ENCODE measurements at regions not wholly inside any gene's neighbourhood (a gene's known extent, or its start where the extent isn't known, plus 50 kb on each side); places are given as distances from the start of the nearest gene placed in this dataset.
"Not testable (repeated sequence)": the region's sequence is repeated elsewhere in the genome, so short reads cannot be mapped to it uniquely, and the experiment has no call there.

DNA sequence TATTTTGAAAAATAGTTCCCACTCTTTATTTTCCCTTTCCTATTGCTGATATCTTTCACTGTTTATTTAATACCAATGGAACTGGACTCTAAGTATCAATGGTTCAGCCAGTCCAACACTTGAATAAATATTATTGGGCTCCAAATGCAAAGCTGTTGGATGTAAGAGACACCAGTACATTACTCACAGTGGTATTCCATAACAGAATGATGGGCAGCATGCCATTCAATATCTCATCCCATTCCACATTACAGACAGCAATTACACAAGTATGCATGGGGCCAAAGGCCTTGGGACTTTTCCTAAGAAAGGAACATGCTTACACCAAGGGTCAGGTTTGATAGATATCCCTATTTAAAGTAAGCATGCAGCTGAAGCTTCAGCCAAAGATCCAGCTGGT lies 231.9 kb downstream of the RND3 start:
- H3K9me3 ChIP-seq (ENCODE audit: control insufficient read depth, insufficient read depth, low read depth, low read length), result no peaks in the 10 kb centered on the region
- TF ChIP-seq TCF7L2 (IDR thresholded peaks at IDR 0.05; ENCODE audit: low read depth, low read length) (no peak), POLR2AphosphoS5 (IDR thresholded peaks at IDR 0.05; ENCODE audit: low read depth, low read length) (no peak), CTCF (IDR thresholded peaks at IDR 0.05) (no peak), REST (IDR thresholded peaks at IDR 0.05; ENCODE audit: insufficient read depth in 1 of 2, low read depth in 2 of 2, low read length in 1 of 2) (no peak), SIN3A (IDR thresholded peaks at IDR 0.05; ENCODE audit: borderline replicate concordance, insufficient read depth, low read depth, low read length) (no peak)
- ChIA-PET CTCF (no interaction called here), POLR2A (no interaction called here)
- in situ Hi-C loops (cut with HindIII; ENCODE audit: low pct_unique_long_range_greater_than_20kb, low sequenced_read_pairs) (no loop called here), intact Hi-C loops (cut with micrococcal nuclease; ENCODE audit: unreplicated experiment) (no loop called here)
- no peak overlapping the region for H3K27ac ChIP-seq (ENCODE audit: low read length)
- H3K36me3 ChIP-seq (ENCODE audit: control insufficient read depth, insufficient read depth, low read length), result no peaks in the 10 kb centered on the region
- ATAC-seq, result no peak
- no TSS peak for BruUV-seq (replicated peaks)
- no peaks in the 10 kb centered on the region for H3K4me1 ChIP-seq (ENCODE audit: control insufficient read depth, insufficient read depth, low read length)
- DNase-seq (ENCODE audit: low read depth, low spot score), result no peak
- H3K4me3 ChIP-seq (ENCODE audit: low read depth in 2 of 2, low read length in 2 of 2), result no peak overlapping the region
- no peaks in the 10 kb centered on the region for H3K27me3 ChIP-seq (ENCODE audit: control insufficient read depth, insufficient read depth, low read length)

GRCh38 chr2:150249735-150250134 lies 237.7 kb downstream of the RND3 start:
- H3K36me3 ChIP-seq (ENCODE audit: control insufficient read depth, insufficient read depth, low read length); DNase-seq (ENCODE audit: low read depth, low spot score); H3K27me3 ChIP-seq (ENCODE audit: control insufficient read depth, insufficient read depth, low read length); ATAC-seq; H3K9me3 ChIP-seq (ENCODE audit: control insufficient read depth, insufficient read depth, low read depth, low read length); POLR2A ChIA-PET; BruUV-seq (replicated peaks); H3K27ac ChIP-seq (ENCODE audit: low read length); intact Hi-C loops (cut with micrococcal nuclease; ENCODE audit: unreplicated experiment); H3K4me3 ChIP-seq (ENCODE audit: low read depth in 2 of 2, low read length in 2 of 2); in situ Hi-C loops (cut with HindIII; ENCODE audit: low pct_unique_long_range_greater_than_20kb, low sequenced_read_pairs); CTCF ChIA-PET; H3K4me1 ChIP-seq (ENCODE audit: control insufficient read depth, insufficient read depth, low read length): not testable (repeated sequence)

DNA sequence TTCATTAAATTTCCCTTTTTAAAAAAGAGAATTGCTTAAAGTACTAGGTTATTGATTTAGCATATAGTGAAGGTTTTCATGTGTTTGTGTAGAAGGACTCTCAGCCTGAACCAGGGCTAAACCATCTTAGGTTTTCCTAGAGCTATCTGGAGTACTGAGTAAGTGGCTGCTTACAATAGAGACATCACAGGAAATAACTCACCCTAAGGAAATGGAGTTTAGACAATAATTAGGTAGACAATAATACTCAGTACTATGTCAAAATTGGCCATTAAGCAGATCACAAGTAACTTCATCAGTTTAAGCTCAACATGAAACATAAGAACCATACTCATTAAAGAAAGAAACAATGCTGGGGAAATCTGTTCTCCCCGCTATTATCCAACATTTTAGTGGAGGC lies 240.0 kb downstream of the RND3 start:
- no peak overlapping the region for H3K27ac ChIP-seq (ENCODE audit: low read length)
- no peak overlapping the region for H3K4me3 ChIP-seq (ENCODE audit: low read depth in 2 of 2, low read length in 2 of 2)
- no peaks in the 10 kb centered on the region for H3K36me3 ChIP-seq (ENCODE audit: control insufficient read depth, insufficient read depth, low read length)
- no peak for DNase-seq (ENCODE audit: low read depth, low spot score)
- no peaks in the 10 kb centered on the region; the same call in 1 of the 2 replicates for H3K9me3 ChIP-seq (ENCODE audit: control insufficient read depth, insufficient read depth, low read depth, low read length)
- no TSS peak for BruUV-seq (replicated peaks)
- no peak for ATAC-seq
- no peaks in the 10 kb centered on the region for H3K4me1 ChIP-seq (ENCODE audit: control insufficient read depth, insufficient read depth, low read length)
- H3K27me3 ChIP-seq (ENCODE audit: control insufficient read depth, insufficient read depth, low read length), result no peaks in the 10 kb centered on the region
- CTCF ChIA-PET, result interaction anchor here (0.5 kb wide), 1 partner anchor 170 kb away, joined by 4 read pairs; no protein-coding TSS in a partner anchor
- TF ChIP-seq TCF7L2 (IDR thresholded peaks at IDR 0.05; ENCODE audit: low read depth, low read length) (no peak), SIN3A (IDR thresholded peaks at IDR 0.05; ENCODE audit: borderline replicate concordance, insufficient read depth, low read depth, low read length) (no peak), CTCF (IDR thresholded peaks at IDR 0.05) (no peak), REST (IDR thresholded peaks at IDR 0.05; ENCODE audit: insufficient read depth in 1 of 2, low read depth in 2 of 2, low read length in 1 of 2) (no peak), POLR2AphosphoS5 (IDR thresholded peaks at IDR 0.05; ENCODE audit: low read depth, low read length) (no peak)
- POLR2A ChIA-PET, result no interaction called here
- intact Hi-C loops (cut with micrococcal nuclease; ENCODE audit: unreplicated experiment) (no loop called here), in situ Hi-C loops (cut with HindIII; ENCODE audit: low pct_unique_long_range_greater_than_20kb, low sequenced_read_pairs) (no loop called here)
